22Rv1 (cell line): ENCODE measurements at regions not wholly inside any gene's neighbourhood (a gene's known extent, or its start where the extent isn't known, plus 50 kb on each side); places are given as distances from the start of the nearest gene placed in this dataset.

Experiments used
- ZFX ChIP-seq: fragments of 450-650 bp; IDR thresholded peaks from 2 replicates; pipeline ENCODE4 v1.6.1; 2017; ENCODE audit warnings: antibody characterized with exemption, borderline replicate concordance
- TF ChIP-seq, protein P1 (sequence below): fragments of 450-650 bp; IDR thresholded peaks from 2 replicates; pipeline ENCODE4 v1.5.1; 2017; ENCODE audit warnings: mild to moderate bottlenecking

DNA sequence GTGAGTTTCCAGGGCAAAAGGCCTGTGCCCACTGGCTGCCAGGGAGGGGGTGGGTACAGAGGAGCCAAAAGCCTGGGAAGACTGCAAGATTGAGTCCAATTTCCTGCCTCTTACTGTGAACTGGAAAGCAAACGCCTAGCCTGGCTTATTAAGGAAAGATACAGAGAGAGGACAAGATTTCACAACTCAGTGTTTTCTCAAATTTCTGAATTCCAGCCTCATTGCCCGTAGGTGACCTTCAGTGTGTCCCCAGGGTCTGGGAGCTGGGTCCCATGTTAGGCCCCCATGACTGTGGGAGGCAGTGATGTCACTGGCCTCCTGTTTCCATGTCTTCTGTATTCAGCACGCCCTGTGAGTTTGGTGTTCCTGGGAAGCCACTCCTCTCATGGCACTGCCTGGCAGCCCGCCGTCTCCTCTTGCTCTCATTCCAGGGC, 60.6 kb upstream of the PTPN3 start:
- TF ChIP-seq ZFX = no peak
- TF ChIP-seq, protein P1, sequence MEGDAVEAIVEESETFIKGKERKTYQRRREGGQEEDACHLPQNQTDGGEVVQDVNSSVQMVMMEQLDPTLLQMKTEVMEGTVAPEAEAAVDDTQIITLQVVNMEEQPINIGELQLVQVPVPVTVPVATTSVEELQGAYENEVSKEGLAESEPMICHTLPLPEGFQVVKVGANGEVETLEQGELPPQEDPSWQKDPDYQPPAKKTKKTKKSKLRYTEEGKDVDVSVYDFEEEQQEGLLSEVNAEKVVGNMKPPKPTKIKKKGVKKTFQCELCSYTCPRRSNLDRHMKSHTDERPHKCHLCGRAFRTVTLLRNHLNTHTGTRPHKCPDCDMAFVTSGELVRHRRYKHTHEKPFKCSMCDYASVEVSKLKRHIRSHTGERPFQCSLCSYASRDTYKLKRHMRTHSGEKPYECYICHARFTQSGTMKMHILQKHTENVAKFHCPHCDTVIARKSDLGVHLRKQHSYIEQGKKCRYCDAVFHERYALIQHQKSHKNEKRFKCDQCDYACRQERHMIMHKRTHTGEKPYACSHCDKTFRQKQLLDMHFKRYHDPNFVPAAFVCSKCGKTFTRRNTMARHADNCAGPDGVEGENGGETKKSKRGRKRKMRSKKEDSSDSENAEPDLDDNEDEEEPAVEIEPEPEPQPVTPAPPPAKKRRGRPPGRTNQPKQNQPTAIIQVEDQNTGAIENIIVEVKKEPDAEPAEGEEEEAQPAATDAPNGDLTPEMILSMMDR = no peak
